GOT3 (cell line): ENCODE measurements at regions not wholly inside any gene's neighbourhood (a gene's known extent, or its start where the extent isn't known, plus 50 kb on each side); places are given as distances from the start of the nearest gene placed in this dataset.
"Not testable (repeated sequence)": the region's sequence is repeated elsewhere in the genome, so short reads cannot be mapped to it uniquely, and the experiment has no call there.

Experiments used
- DNase-seq: peaks from one replicate; lab custom pipeline; 2025; ENCODE audit warnings: mixed read lengths; lab: John Stamatoyannopoulos, UW

DNA sequence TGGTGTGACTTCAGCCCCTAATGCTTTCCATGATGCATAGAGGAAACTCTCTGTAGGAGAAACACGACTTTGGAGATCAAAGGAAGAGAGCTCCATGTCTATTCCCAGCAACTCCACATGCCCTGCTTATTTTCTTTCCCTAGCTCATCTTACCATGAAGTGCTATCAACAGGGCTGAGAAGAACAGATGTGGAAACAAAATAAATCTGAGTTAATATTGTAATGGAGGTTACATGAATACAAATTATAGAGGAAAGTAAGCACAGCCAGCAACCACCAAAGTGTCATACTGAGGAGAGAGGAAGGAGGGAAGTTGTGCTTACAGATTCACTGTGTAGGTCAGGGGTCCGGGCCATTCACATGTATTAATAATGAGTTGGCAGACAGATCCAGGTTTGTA, 157.5 kb downstream of the RFPL4B start:
- no peak for DNase-seq

DNA sequence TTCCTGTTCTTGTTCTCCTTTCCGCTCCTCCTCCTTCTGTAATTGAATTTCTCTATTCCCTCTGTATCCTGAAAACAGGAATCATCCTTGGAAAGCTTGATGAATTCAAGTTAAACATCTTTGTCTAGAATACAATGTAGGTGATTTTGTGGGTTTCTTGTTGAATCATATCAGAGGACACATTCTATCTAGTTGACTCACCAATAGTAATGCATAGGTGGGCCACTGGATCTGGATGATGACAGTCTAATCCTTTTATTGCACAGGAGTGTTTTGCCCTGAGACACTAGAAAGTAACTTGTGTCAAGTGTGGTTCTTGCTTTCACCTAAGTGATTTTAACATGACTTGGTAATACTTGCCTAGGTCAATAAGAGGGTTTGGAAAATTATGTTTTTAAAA, 164.3 kb downstream of the RFPL4B start:
- DNase-seq = no peak

- no peak for DNase-seq
These were observed 166.0 kb downstream of the RFPL4B start for GRCh38 chr6:112513175-112513574.

DNA sequence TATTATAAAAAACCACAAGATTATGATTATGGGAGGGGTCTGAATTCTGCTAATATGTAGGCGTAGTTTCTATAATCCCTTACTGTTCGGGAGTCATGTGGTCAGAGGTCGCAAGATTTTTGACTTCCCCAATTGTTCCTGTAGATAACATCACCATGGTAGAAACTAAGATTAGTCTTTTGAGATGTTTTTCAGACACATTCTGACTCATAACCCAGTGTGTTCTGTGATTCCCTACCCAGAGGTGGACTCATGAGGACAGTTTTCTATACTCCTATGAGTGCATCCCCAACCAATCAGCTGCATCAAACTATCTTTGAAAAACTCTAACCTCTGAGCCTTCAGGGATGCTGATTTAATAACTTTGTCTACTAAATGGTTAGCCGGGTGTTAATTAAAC, 175.5 kb downstream of the RFPL4B start:
- no peak for DNase-seq

DNA sequence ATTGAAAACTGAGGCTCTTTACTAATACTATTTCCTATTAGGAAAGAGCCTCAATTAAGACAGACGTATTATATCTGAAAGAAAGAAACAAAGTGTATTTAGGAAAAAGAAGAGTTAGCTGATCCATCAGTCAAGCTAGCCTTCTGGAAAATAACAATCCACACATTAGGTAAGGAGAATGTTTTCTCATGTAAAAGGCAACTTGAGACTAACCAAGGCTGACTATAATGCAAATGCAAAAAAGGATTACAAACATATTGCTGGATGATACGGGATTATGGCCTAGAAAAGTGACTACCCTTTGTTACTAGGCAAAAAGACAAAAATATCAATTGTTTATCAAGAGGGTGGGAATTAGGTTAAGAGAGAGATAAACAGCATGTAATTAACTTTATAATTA, 176.9 kb downstream of the RFPL4B start:
- no peak for DNase-seq

- no peak for DNase-seq
These were observed 178.6 kb downstream of the RFPL4B start for GRCh38 chr6:112525749-112526148.

DNA sequence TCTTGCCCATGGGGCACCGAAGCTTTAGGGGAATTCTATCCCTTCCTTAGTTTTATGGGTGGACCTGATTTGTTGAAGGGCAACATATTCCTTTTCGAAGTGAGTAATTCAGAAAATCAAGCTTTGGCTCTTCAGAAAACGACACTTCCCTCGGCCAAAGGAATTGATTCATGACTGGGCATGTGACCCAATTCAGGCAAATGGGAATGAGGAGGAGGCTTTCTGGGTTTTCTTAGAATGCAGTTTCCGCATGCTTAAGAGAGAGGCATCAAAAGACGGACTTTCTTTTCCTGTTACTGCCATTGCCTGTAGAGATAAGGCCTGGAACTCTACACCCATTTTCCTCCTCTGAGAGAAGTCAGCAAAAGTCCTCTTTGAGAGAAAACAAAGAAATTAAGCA, 179.5 kb downstream of the RFPL4B start:
- no peak for DNase-seq

DNA sequence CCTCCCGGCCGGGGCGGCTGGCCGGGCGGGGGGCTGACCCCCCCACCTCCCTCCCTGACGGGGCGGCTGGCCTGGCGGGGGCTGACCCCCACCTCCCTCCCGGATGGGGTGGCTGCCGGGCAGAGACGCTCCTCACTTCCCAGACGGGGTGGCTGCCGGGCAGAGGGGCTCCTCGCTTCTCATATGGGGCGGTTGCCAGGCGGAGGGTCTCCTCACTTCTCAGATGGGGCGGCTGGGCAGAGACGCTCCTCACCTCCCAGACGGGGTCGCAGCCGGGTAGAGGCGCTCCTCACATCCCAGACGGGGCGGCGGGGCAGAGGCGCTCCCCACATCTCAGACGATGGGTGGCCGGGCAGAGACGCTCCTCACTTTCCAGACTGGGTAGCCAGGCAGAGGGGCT, 181.2 kb downstream of the RFPL4B start:
- DNase-seq = not testable (repeated sequence)

DNA sequence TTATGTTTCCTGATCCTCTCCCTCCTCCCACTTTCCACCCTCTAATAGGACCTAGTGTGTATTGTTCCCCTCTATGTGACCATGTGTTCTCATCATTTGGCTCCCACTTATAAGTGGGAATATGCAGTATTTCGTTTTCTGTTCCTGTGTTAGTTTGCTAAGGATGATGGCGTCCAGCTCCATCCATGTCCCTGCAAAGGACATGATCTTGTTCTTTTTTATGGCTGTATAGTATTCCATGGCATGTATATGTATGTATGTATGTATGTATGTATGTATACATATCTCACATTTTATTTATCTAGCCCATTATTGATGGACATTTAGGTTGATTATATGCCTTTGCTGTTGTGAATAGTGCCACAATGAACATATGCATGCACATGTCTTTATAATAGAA, 188.7 kb downstream of the RFPL4B start:
- no peak for DNase-seq

GRCh38 chr6:112539355-112539754, 192.2 kb downstream of the RFPL4B start:
- DNase-seq = no peak

- not testable (repeated sequence) for DNase-seq
These were observed 194.7 kb downstream of the RFPL4B start for GRCh38 chr6:112541847-112542246.

DNA sequence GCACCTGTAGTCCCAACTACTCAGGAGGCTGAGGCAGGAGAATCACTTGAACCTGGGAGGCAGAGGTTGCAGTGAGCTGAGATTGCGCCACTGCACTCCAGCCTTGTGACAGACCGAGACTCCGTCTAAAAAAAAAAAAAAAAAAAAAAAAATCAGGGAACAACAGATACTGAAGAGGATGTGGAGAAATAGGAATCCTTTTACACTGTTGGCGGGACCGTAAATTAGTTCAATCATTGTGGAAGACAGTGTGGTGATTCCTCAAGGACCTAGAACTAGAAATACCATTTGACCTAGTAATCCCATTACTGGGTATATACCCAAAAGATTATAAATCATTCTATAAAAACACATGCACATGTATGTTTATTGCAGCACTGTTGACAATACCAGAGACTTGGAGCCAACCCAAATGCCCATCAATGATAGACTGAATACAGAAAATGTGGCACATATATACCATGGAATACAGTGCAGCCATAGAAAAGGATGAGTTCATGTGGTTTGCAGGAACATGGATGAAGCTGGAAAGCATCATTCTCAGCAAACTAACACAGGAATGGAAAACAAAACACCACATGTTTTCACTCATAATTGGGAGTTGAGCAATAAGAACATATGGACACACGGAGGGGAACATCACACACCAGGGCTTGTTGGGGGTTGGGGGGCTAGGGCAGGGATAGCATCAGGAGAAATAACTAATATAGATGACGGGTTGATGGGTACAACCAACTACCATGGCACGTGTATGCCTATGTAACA, 200.4 kb downstream of the RFPL4B start:
- not testable (repeated sequence) for DNase-seq

DNA sequence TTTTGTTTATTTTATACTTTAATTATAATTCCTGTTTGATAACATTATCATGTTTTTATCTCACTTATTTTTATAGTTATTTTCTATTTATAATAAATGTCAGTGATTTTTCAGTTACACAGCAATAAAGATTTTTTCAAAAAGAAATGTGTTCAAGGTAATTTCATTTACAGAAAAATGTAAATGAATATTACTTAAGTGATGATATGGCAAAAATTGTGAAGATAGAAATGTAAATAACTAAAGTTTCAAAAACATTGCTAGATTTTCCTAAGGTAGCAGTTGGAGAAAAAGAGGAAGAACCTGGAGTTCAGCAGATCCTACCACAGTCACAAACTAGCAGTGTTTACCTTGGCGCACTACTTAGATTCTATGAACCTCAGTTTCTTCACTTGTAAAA, 202.6 kb downstream of the RFPL4B start:
- DNase-seq = no peak

- DNase-seq = no peak
These were observed 210.3 kb downstream of the RFPL4B start for GRCh38 chr6:112557435-112557834.

GRCh38 chr6:112557961-112558360, 210.8 kb downstream of the RFPL4B start:
- no peak for DNase-seq

GRCh38 chr6:112560651-112561050, 213.5 kb downstream of the RFPL4B start:
- no peak for DNase-seq

DNA sequence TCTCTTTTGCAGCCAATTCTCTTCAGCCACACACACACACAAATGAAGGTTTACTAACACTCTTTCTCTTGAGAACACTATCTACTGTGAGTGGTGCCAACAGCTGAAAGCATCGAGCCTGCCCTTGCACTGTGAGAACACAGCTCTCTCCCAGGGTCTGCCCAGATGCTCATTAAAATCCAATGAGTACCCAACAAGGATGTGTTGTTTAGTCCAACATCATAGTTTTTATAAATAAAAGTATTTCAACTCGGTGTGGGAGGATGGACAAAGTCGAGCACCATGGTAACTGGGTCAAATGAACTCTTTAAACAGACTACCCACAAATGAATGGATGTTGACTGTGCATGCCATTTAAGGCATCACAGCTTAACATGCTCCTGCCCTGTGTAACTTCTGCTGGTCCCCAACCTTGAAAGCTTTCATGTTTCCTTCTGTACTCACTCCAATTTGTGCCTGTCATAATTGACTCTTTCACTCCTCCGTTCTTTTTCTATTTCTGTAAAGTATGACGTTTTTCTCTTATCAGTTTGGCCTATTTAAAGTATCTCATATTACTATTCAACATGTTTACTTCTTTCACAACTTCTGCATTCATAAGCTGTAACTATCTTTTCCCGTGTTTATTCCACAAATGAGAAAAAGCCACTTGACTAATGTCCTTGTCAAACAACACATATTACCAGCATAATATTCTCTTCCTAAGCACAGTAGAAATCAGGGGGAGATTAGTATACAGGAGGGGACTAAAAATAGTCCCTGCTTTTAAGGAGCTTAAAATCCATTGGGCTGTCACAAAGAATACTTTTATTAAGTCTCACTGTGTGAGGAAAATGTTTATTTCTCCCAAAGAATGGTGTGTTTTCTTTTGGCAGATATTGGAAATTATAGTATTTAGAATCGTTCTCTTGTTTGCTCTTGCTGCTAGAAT, 215.4 kb downstream of the RFPL4B start:
- DNase-seq = no peak

DNA sequence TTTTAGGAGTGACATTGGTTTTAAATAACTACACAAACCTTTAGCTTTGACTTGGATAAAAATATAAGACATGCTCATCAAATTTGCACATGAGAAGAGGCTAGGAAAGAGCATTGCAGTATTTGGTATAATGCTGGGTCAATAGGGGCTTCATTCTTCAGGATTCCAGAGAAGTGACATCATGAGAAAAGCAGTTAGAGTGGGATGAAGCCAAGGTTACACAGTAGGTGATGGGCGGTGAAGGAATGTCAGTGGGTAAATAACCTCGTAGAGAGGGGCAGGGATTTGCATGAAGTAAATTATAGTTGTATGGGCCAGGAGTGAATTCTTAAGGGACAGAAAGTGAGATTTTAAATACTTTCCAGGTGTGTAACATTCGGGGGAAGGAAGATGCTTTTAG, 216.2 kb downstream of the RFPL4B start:
- no peak for DNase-seq

GRCh38 chr6:112568066-112568465, 220.9 kb downstream of the RFPL4B start:
- DNase-seq = no peak

DNA sequence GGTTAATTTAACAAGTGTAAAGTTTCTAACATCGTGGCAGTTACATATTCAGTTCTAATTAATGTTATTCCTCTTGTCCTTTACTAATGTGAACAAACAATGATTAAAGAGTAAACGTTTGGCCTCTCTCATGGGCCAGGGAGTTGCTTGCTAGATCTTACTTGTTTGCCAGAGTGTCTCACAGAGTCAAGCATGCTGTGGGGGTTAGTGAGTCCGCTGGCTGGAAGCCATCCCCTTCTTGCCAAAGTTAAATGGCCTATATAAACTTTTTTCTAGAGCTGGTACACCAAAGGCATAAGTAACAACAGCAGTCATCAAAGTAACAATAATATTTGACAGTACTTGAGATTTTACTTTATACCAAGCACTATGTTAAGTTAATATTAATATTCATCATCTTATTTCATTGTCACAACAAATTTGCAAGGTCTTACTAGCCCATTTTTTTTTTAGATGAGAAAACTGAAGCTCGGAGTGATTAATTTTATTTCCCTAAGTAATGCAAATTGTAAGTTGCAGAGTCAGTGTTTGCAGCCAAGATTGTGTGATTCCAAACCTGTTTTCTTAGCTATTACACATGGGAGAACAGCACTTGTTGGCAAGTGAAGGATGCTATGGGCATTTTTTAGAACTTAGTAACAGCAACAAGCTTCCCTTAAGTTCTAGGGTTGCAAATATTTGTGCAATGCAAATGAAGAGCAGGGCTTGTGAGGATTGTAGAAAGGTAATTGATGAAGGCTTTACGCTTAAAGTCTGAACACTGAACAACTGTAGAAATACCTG, 224.5 kb downstream of the RFPL4B start:
- DNase-seq = no peak

GRCh38 chr6:112574190-112574589, 227.1 kb downstream of the RFPL4B start:
- DNase-seq = no peak

GRCh38 chr6:112575309-112575834, 228.2 kb downstream of the RFPL4B start:
- DNase-seq = no peak
